ENCODE measurements at regions not wholly inside any gene's neighbourhood (a gene's known extent, or its start where the extent isn't known, plus 50 kb on each side); places are given as distances from the start of the nearest gene placed in this dataset.

DNA sequence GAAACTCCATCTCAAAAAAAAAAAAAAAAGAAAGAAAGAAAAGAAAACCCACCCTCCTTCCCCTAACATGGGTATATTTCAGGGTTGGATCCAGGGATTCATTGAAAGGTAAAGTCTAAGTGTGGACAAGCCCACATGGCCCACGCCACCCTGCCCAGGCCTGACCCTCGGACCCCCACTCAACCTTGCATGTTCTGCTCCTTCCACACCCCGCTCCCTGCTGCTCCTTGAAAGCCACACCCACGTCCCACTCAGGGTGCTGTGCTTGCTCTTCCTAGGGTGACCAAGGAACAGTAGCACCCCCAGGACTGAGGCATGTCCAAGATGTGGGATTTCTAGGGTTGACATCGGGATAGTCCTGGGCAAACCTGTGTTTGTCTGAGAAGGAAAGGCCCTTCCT lies 172.7 kb upstream of the MYCN start:
- TF ChIP-seq, protein P1, sequence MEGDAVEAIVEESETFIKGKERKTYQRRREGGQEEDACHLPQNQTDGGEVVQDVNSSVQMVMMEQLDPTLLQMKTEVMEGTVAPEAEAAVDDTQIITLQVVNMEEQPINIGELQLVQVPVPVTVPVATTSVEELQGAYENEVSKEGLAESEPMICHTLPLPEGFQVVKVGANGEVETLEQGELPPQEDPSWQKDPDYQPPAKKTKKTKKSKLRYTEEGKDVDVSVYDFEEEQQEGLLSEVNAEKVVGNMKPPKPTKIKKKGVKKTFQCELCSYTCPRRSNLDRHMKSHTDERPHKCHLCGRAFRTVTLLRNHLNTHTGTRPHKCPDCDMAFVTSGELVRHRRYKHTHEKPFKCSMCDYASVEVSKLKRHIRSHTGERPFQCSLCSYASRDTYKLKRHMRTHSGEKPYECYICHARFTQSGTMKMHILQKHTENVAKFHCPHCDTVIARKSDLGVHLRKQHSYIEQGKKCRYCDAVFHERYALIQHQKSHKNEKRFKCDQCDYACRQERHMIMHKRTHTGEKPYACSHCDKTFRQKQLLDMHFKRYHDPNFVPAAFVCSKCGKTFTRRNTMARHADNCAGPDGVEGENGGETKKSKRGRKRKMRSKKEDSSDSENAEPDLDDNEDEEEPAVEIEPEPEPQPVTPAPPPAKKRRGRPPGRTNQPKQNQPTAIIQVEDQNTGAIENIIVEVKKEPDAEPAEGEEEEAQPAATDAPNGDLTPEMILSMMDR (IDR thresholded peaks at IDR 0.05): no peak
- TF ChIP-seq POLR2A (IDR thresholded peaks at IDR 0.05): no peak
